HEK293T (cell line): ENCODE measurements at regions not wholly inside any gene's neighbourhood (a gene's known extent, or its start where the extent isn't known, plus 50 kb on each side); places are given as distances from the start of the nearest gene placed in this dataset.

Experiments used
- CTCF ChIA-PET: fragments of 350-600 bp; formaldehyde crosslinking; extraction: SDS; loops from one replicate; lab custom pipeline; 2021; ENCODE audit warnings: antibody characterized with exemption, inconsistent platforms; lab: Yijun Ruan, JAX
- POLR2A ChIA-PET: fragments of 350-600 bp; formaldehyde crosslinking; extraction: SDS; loops from one replicate; lab custom pipeline; 2020; ENCODE audit warnings: antibody characterized with exemption, inconsistent platforms; lab: Yijun Ruan, JAX
- DNase-seq: peaks from one replicate; pipeline ENCODE4 v3.0.0; 2012; ENCODE audit warnings: mixed read lengths; ENCODE audit errors: extremely low spot score
- ARNT ChIP-seq: fragments of 450-650 bp; IDR thresholded peaks from 2 replicates; pipeline ENCODE4 v1.6.1; 2017; ENCODE audit warnings: mild to moderate bottlenecking
- BHLHE40 ChIP-seq: fragments of 450-650 bp; IDR thresholded peaks from 2 replicates; pipeline ENCODE4 v1.6.1; 2016; ENCODE audit warnings: mild to moderate bottlenecking, moderate library complexity, borderline replicate concordance
- CTBP1 ChIP-seq: fragments of 450-650 bp; IDR thresholded peaks from 2 replicates; pipeline ENCODE4 v1.6.1; 2016; ENCODE audit warnings: borderline replicate concordance
- ELF4 ChIP-seq: fragments of 450-650 bp; IDR thresholded peaks from 2 replicates; pipeline ENCODE4 v1.6.1; 2017; ENCODE audit warnings: antibody characterized with exemption
- FOXA1 ChIP-seq: fragments of 450-650 bp; IDR thresholded peaks from 2 replicates; pipeline ENCODE4 v1.6.1; 2016; ENCODE audit warnings: mild to moderate bottlenecking
- FOXK2 ChIP-seq: fragments of 450-650 bp; IDR thresholded peaks from 2 replicates; pipeline ENCODE4 v1.6.1; 2016; ENCODE audit warnings: mild to moderate bottlenecking
- FOXM1 ChIP-seq: fragments of 450-650 bp; IDR thresholded peaks from 2 replicates; pipeline ENCODE4 v1.6.1; 2017; ENCODE audit warnings: mild to moderate bottlenecking, borderline replicate concordance
- HDGF ChIP-seq: fragments of 450-650 bp; IDR thresholded peaks from 2 replicates; pipeline ENCODE4 v1.6.1; 2017; ENCODE audit warnings: antibody characterized with exemption, borderline replicate concordance
- L3MBTL2 ChIP-seq: fragments of 450-650 bp; conservative IDR thresholded peaks from 2 replicates; pipeline ENCODE4 v1.6.1; 2016; ENCODE audit warnings: mild to moderate bottlenecking
- LEF1 ChIP-seq: fragments of 450-650 bp; IDR thresholded peaks from 2 replicates; pipeline ENCODE4 v1.6.1; 2017; ENCODE audit warnings: mild to moderate bottlenecking, borderline replicate concordance
- NFRKB ChIP-seq: fragments of 450-650 bp; IDR thresholded peaks from 2 replicates; pipeline ENCODE4 v1.6.1; 2016; ENCODE audit warnings: mild to moderate bottlenecking, moderate library complexity
- PKNOX1 ChIP-seq: fragments of 450-650 bp; IDR thresholded peaks from 2 replicates; pipeline ENCODE4 v1.6.1; 2016
- SP1 ChIP-seq: fragments of 450-650 bp; IDR thresholded peaks from 2 replicates; pipeline ENCODE4 v1.6.1; 2017
- SUZ12 ChIP-seq: fragments of 450-650 bp; IDR thresholded peaks from 2 replicates; pipeline ENCODE4 v1.6.1; 2016; ENCODE audit warnings: mild to moderate bottlenecking
- TARDBP ChIP-seq: fragments of 450-650 bp; IDR thresholded peaks from 2 replicates; pipeline ENCODE4 v1.6.1; 2016
- ZNF384 ChIP-seq: fragments of 450-650 bp; IDR thresholded peaks from 2 replicates; pipeline ENCODE4 v1.6.1; 2016

- TF ChIP-seq L3MBTL2, result no peak
- TF ChIP-seq LEF1, result no peak
- no peak for TF ChIP-seq SUZ12
- TF ChIP-seq FOXM1, result no peak
- TF ChIP-seq ARNT, result no peak
- no peak for TF ChIP-seq ELF4
- no peak for TF ChIP-seq CTBP1
- TF ChIP-seq HDGF, result no peak
- no peak for TF ChIP-seq ZNF384
- TF ChIP-seq FOXK2, result no peak
- TF ChIP-seq FOXA1, result no peak
- POLR2A ChIA-PET, result no interaction called here
- CTCF ChIA-PET, result no interaction called here
These were observed 422.9 kb downstream of the TMEM114 start for GRCh38 chr16:8167436-8167835.

GRCh38 chr16:8158051-8158450 is 432.3 kb downstream of the TMEM114 start:
- CTCF ChIA-PET, result no interaction called here
- no peak for DNase-seq
- TF ChIP-seq PKNOX1, result no peak
- no peak for TF ChIP-seq FOXA1
- TF ChIP-seq NFRKB, result no peak
- no peak for TF ChIP-seq FOXM1
- TF ChIP-seq LEF1, result no peak
- no peak for TF ChIP-seq BHLHE40
- no peak for TF ChIP-seq L3MBTL2
- TF ChIP-seq SUZ12, result no peak
- TF ChIP-seq ARNT, result no peak
- no peak for TF ChIP-seq ELF4
- TF ChIP-seq TARDBP, result no peak
- TF ChIP-seq HDGF, result no peak
- POLR2A ChIA-PET, result no interaction called here

More at GRCh38 chr16:8167436-8167835, 422.9 kb downstream of the TMEM114 start:
- no peak for DNase-seq

GRCh38 chr16:8155275-8155674 is 435.0 kb downstream of the TMEM114 start:
- TF ChIP-seq LEF1, result no peak
- no peak for TF ChIP-seq FOXA1
- no peak for TF ChIP-seq BHLHE40
- no peak for TF ChIP-seq SP1
- no peak for TF ChIP-seq ELF4
- TF ChIP-seq FOXK2, result no peak
- TF ChIP-seq L3MBTL2, result no peak
- TF ChIP-seq PKNOX1, result no peak
- no peak for TF ChIP-seq ARNT
- ChIA-PET POLR2A (no interaction called here), CTCF (no interaction called here)
- no peak for DNase-seq

- CTCF ChIA-PET, result no interaction called here
- POLR2A ChIA-PET, result no interaction called here
- TF ChIP-seq FOXK2 (no peak), FOXA1 (no peak), CTBP1 (no peak), L3MBTL2 (no peak), LEF1 (no peak), ZNF384 (no peak), SP1 (no peak), NFRKB (no peak), BHLHE40 (no peak), ELF4 (no peak), TARDBP (no peak), FOXM1 (no peak), ARNT (no peak), PKNOX1 (no peak), HDGF (no peak), SUZ12 (no peak)
- no peak for DNase-seq
These were observed 443.9 kb downstream of the TMEM114 start for GRCh38 chr16:8146256-8147012.

GRCh38 chr16:8138666-8139065 is 451.6 kb downstream of the TMEM114 start:
- ChIA-PET CTCF (no interaction called here), POLR2A (no interaction called here)
- TF ChIP-seq CTBP1 (no peak), SP1 (no peak), BHLHE40 (no peak), ZNF384 (no peak), FOXK2 (no peak), SUZ12 (no peak), L3MBTL2 (no peak), LEF1 (no peak), PKNOX1 (no peak), NFRKB (no peak), FOXM1 (no peak), TARDBP (no peak)
- no peak for DNase-seq

- ChIA-PET CTCF (no interaction called here), POLR2A (no interaction called here)
- no peak for TF ChIP-seq ELF4
- no peak for TF ChIP-seq TARDBP
- TF ChIP-seq PKNOX1, result no peak
- TF ChIP-seq ARNT, result no peak
- TF ChIP-seq HDGF, result no peak
- no peak for TF ChIP-seq SUZ12
- no peak for TF ChIP-seq SP1
- DNase-seq, result no peak
These were observed 452.7 kb downstream of the TMEM114 start for GRCh38 chr16:8137606-8138005.
